DMS79 treated with DMSO at 0.1 percent for 48 hours (cell line): ENCODE measurements at regions not wholly inside any gene's neighbourhood (a gene's known extent, or its start where the extent isn't known, plus 50 kb on each side); places are given as distances from the start of the nearest gene placed in this dataset.
"Not testable (repeated sequence)": the region's sequence is repeated elsewhere in the genome, so short reads cannot be mapped to it uniquely, and the experiment has no call there.

Experiments used
- DNase-seq: peaks from one replicate; lab custom pipeline; 2025; lab: John Stamatoyannopoulos, UW

- no peak for DNase-seq
These were observed 107.8 kb upstream of the FOLH1 start for GRCh38 chr11:49316180-49316579.

- no peak for DNase-seq
These were observed 94.7 kb upstream of the FOLH1 start for GRCh38 chr11:49303080-49303479.

DNA sequence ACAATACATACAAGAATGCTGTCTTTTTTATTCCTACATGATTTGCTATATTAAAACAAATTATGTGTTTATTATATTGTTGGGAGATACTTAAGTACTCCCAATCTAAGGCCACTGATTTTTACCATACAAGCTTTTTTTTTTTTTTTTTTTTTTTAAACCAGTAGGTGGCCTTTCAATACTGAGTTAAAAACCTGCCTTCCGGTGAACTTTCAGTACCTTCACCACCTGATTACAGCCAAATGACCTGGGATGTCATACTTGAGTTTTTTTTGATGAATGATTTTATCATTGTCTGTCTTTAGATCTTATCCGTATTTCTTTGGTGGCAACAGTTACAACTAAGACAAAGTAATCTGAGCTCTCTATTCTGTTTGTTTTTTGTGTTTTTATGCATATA is 94.0 kb upstream of the FOLH1 start:
- DNase-seq: no peak

DNA sequence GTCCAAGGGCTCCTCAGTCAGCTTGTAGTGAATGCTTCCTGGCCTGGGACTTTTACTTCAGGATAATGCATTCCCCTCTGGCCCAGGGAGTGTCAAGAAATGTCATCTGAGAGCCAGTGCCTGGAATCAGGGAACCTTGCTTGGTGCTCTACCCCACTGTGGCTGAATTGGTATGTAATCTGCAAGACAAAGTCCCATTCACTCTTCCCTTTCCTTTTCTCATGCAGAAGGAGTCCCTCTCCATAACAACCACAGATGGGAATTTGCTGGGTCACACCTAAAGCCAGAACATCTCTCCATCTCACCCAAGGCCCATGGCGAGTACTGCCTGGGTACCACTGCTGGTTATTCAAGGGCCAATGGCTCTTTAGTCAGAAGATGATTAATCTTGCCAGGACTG is 89.6 kb upstream of the FOLH1 start:
- not testable (repeated sequence) for DNase-seq

GRCh38 chr11:49283911-49284310 is 75.5 kb upstream of the FOLH1 start:
- DNase-seq: not testable (repeated sequence)

GRCh38 chr11:49283282-49283681 is 74.9 kb upstream of the FOLH1 start:
- peak; percentile 7 for DNase-seq

DNA sequence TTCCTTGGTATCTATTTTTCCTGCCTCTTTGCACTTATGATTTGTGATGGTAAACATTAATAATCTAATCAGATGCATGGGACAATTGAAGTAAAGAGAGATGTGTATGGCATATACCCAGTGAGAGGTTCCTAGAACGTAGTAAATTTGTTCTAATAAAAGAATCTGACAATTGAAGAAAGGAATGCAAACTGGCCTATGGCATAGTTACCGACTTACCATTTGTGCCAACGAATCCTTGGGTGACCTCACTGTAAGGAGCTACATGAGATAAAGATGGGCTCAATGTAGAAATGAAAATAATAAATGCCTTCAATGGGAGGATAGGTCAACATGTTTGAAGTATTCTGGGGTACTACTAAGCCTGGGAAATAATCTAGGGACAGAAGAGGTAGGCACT is 73.7 kb upstream of the FOLH1 start:
- DNase-seq: not testable (repeated sequence)

GRCh38 chr11:49277951-49278350 is 69.5 kb upstream of the FOLH1 start:
- not testable (repeated sequence) for DNase-seq
